NCI-H524 treated with DMSO at 0.1 percent for 48 hours (cell line): ENCODE measurements at regions not wholly inside any gene's neighbourhood (a gene's known extent, or its start where the extent isn't known, plus 50 kb on each side); places are given as distances from the start of the nearest gene placed in this dataset.
"Not testable (repeated sequence)": the region's sequence is repeated elsewhere in the genome, so short reads cannot be mapped to it uniquely, and the experiment has no call there.

Experiments used
- DNase-seq: peaks from one replicate; lab custom pipeline; 2025; lab: John Stamatoyannopoulos, UW

- DNase-seq = no peak
These were observed 329.0 kb upstream of the TMTC4 start for GRCh38 chr13:101003566-101003965.

GRCh38 chr13:100989392-100989791 lies 314.8 kb upstream of the TMTC4 start:
- no peak for DNase-seq

DNA sequence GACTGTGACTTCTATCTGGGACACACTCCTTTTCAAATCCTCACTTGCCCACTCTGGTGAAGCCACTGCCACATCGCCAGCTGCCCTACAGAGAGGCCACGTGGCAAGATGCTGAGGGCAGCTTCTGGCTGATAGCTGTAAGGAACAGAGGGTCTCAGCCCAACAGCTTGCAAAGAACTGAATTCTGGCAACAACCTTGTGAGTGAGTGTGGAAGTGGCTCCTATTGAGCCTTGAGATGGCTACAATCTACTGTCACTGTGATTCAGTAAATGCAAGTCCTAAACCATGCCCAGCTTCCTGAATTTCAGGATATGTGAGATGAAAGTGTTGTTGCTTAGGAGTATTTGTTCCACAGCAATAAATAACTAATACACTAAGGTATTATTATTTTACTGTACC lies 314.3 kb upstream of the TMTC4 start:
- no peak for DNase-seq

DNA sequence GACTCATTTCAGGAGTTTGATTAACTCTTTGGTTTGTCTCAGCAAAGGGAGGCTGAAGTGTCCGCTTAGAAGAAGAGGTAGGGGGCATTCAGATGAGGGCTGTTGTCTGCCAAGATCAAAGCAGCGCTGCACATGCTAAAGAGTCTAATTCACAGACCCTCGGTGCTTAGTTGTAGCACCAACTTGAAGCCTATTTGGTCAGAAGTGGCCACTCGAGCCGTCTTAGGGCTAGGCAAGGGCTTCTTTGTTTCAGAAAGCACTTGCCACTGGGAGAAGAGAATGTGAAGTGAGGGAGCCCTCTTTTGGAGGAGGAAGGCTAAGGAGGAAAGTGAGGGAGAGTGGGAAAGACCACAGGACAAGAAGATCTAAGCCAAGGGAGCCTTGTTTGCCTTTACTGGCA lies 313.4 kb upstream of the TMTC4 start:
- DNase-seq = peak; percentile 67

- no peak for DNase-seq
These were observed 312.0 kb upstream of the TMTC4 start for GRCh38 chr13:100986571-100986970.

- no peak for DNase-seq
These were observed 309.6 kb upstream of the TMTC4 start for GRCh38 chr13:100984085-100984705.

DNA sequence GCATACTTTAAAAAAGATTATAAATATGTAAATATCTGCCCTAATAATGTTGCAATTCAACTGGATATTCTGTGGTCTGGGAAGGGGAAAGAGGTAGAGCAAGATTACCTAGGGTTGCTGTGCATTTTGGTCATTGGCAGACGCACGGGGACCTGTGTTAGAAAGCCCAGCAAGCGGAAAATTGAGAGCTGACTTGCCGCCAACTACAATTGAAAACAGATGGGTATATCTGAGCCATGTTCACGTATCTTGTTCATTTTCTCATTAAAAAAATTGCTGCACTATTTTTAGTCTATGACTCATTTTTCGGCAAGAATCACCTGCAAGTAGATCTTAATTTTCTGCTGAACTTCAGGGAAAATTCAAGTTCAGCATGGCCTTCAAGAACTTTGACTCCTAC lies 308.5 kb upstream of the TMTC4 start:
- no peak for DNase-seq

- no peak for DNase-seq
These were observed 305.6 kb upstream of the TMTC4 start for GRCh38 chr13:100980171-100980570.

- DNase-seq = no peak
These were observed 303.2 kb upstream of the TMTC4 start for GRCh38 chr13:100977841-100978240.

- DNase-seq = no peak
These were observed 302.4 kb upstream of the TMTC4 start for GRCh38 chr13:100976993-100977392.

GRCh38 chr13:100975666-100976065 lies 301.1 kb upstream of the TMTC4 start:
- not testable (repeated sequence) for DNase-seq

DNA sequence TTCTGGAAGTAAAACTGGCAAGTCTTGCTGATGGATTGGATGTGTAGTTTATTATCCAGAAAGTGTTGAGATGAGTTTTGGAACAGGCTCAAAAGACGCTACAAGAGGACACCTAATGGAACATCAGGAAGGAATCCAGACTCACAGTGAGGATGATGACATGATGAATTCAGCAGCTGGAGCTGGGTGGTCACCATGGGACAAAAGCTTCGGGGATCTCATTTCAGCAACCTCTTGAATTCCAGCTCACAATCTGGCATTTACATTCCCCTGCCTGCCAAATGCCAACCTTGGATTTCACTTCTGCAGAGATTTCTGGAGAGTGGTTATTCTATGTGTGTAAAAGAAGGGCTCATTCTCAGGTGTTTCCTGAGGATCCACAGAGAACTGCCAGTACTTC lies 288.0 kb upstream of the TMTC4 start:
- peak; percentile 18 for DNase-seq

DNA sequence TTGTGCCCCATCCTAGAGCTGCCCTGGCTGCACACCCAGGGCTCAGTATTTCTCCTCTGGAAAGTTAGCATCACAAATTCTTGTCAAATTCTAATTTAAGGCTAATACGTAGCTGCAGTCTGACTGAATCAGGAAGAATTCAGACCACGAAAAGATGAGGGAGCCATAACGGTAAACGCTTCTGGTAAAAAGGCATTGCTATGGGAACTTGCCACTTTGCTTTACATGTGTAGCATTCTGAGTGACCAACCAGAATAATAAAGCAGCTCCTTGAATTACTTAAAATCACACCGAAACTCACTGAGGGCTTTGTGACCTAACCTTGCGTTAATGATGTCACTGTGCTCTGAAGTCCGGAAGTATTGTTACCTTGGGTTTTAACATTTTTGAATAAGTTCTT lies 286.6 kb upstream of the TMTC4 start:
- DNase-seq = no peak

DNA sequence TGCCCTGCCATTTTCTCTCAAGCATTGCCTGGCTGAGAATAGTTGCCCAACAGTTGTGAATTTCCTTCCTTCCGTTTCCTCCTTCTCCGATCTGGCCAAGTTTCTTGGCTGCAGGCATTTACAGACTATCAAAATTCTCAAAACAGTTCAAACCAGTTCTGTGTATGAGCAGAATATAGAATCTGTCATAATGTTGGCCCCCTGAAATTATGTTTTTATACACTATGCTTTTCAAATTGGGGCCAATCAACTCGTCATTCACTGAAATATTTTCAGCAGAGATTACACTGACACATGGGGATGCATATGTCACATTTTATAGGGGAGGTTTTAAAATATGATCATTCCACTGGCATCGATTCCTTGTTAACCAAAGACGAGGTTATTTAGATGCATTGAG lies 284.2 kb upstream of the TMTC4 start:
- no peak for DNase-seq

- DNase-seq = no peak
These were observed 283.1 kb upstream of the TMTC4 start for GRCh38 chr13:100957741-100958140.

GRCh38 chr13:100954430-100955305 lies 280.1 kb upstream of the TMTC4 start:
- DNase-seq = peak; percentile 23

DNA sequence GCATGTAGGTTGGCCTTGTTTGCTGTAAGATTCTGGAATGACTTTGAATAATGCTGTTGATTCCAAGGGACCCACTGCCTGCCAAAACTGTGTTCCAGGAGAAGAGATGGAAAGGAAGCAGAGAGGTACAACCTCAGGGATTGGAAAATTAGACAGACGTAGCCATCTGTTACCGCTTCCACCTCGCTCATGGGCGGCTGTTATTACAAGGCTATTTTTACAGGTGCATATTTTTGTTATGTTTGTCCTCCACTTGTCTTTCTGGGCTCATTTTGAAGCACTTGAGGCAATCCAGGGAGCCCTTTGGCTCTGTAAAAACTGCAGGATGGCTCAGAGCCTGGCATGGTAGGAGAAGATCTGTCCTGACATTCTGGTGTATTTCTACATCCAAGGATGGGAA lies 276.4 kb upstream of the TMTC4 start:
- DNase-seq = no peak

DNA sequence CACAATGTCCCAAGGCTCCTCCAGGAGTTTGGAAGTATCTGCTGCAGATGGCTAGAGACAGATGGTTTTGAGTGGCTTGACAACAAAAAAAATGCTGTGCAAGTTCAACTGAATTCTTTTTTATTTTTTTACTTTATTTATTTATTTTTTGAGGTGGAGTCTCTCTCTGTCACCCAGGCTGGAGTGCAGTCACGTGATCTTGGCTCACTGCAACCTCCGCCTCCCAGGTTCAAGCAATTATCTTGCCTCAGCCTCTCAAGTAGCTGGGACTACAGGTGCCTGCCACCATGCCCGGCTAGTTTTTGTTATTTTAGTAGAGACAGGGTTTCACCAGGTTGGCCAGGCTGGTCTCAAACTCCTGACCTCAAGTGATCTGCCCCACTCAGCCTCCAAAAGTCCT lies 274.3 kb upstream of the TMTC4 start:
- not testable (repeated sequence) for DNase-seq

GRCh38 chr13:100946588-100946987 lies 272.0 kb upstream of the TMTC4 start:
- no peak for DNase-seq

DNA sequence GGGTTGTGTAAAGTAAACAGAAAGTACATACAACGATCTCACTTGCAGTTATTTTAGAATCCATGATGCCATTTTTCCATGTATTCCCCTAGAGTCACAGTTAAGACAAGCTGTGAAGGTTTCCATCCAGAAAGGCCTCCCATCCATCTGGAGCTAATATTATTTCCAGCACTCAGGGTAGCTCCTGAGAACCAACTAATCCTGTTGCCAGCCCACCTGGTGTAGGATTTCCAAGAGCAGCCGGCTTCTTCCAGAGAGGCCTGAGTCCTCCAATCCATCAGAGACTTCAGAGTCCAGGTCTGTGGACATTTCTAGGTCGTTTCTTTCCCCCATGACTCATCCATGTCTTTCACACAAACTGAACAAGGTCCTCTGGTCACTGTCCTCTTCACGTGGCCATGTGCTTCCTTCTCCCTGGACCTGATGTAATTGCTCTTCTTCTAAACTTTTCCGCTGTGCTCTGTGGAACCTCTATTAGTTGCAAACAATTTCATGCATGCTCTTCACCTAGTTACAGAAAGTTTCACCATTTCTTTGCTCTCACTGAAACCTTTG lies 270.3 kb upstream of the TMTC4 start:
- peak; percentile 72 for DNase-seq

DNA sequence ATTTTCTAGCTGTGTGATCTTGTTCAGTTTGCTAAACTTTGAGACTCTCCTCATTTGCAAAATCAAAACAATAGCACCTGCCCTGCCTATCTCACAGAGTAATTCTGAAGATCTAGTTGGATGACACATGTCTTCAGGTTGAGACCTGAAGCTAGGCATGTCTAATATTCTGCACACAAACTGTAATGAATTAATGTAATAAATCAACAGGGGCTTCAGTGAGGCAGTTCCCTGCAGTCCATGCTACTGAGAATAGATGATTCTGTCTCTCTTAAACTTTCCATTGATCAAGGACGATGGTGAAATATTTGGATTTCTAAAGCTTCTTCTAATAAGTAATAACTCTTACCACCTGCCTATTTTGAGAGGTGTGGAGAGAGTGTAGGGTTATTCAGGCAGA lies 268.1 kb upstream of the TMTC4 start:
- DNase-seq = no peak

DNA sequence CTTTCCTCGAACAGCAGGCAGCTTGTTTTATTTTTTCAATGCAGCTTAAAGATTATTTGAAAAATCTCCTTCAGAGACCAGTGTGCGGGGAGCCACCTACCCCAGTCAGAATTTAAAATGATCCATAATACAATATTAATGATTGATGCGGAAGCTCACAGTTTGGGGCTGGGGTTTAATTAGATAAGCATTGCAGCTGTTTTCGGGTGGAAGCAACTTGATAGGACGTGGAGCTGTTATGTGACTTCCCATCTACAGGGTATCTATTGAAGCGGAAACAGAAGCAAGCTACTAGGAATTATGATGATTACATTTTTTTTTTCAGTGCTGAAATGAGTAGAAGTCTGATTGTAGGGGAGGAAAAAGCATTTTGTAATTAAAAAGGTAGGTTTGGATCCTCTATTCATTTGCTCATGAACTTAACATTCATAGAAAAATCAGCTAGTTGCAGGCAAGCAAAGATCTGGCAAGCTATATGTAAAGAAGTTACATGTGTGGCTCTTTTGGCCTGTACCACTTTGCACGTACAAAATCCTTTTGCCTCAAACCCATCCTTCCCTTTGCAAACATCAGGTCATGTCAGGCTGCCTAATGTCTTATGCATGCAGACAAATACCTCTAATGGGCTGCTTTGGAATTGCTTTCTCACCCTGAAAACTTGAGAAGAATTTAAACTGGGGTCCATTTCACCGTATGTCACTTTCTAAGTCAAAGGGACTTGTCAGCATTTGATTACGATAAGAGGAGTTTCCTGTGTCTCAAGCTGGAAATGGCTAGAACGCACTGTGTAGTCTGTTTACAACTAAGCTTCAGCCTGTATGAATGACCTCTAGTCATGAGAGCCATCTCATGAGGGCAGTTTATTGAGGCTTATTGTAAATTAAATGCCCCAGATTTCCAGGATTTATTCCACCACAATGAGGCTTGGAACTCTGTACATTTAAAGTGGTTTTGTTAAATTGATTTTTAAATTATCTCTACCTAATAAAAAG lies 267.1 kb upstream of the TMTC4 start:
- no peak for DNase-seq
